ENCODE measurements at regions not wholly inside any gene's neighbourhood (a gene's known extent, or its start where the extent isn't known, plus 50 kb on each side); places are given as distances from the start of the nearest gene placed in this dataset.

GRCh38 chr20:50340541-50340940, 149.9 kb downstream of the CEBPB start:
- DNase-seq (ENCODE audit: low read depth): no peak
- H3K4me3 ChIP-seq (ENCODE audit: low read depth, low read length): no peak overlapping the region
- no peak for TF ChIP-seq CTCF (conservative IDR thresholded peaks at IDR 0.05; ENCODE audit: low read depth, low read length)

- no peak for TF ChIP-seq CTCF (conservative IDR thresholded peaks at IDR 0.05; ENCODE audit: low read depth, low read length)
- DNase-seq (ENCODE audit: low read depth): no peak
- H3K4me3 ChIP-seq (ENCODE audit: low read depth, low read length): no peak overlapping the region
These were observed 150.4 kb downstream of the CEBPB start for GRCh38 chr20:50341050-50341449.

- DNase-seq (ENCODE audit: low read depth): no peak
- H3K4me3 ChIP-seq (ENCODE audit: low read depth, low read length): no peak overlapping the region
- TF ChIP-seq CTCF (conservative IDR thresholded peaks at IDR 0.05; ENCODE audit: low read depth, low read length): no peak
These were observed 151.4 kb downstream of the CEBPB start for GRCh38 chr20:50341880-50342637.

- DNase-seq (ENCODE audit: low read depth): no peak
- H3K4me3 ChIP-seq (ENCODE audit: low read depth, low read length): no peak overlapping the region
- no peak for TF ChIP-seq CTCF (conservative IDR thresholded peaks at IDR 0.05; ENCODE audit: low read depth, low read length)
These were observed 152.0 kb downstream of the CEBPB start for GRCh38 chr20:50342638-50343102.

GRCh38 chr20:50343125-50343489, 152.5 kb downstream of the CEBPB start:
- H3K4me3 ChIP-seq (ENCODE audit: low read depth, low read length): no peak overlapping the region
- no peak for DNase-seq (ENCODE audit: low read depth)
- TF ChIP-seq CTCF (conservative IDR thresholded peaks at IDR 0.05; ENCODE audit: low read depth, low read length): no peak

GRCh38 chr20:50343490-50344179, 153.0 kb downstream of the CEBPB start:
- H3K4me3 ChIP-seq (ENCODE audit: low read depth, low read length): no peak overlapping the region
- TF ChIP-seq CTCF (conservative IDR thresholded peaks at IDR 0.05; ENCODE audit: low read depth, low read length): no peak
- no peak for DNase-seq (ENCODE audit: low read depth)
